Adrenal gland (tissue), 9 donors: ENCODE measurements at regions not wholly inside any gene's neighbourhood (a gene's known extent, or its start where the extent isn't known, plus 50 kb on each side); places are given as distances from the start of the nearest gene placed in this dataset.

ENCODE experiments used
- DNase-seq, 7 donors: peaks; one replicate each; pipeline ENCODE4 v3.0.0-alpha.2; 2019 to 2020
- H3K27ac ChIP-seq, 5 donors: fragments of 200-600 bp; sonication (generic) in 4 of 5; 1 replicate in 3 of 5; 2 replicates in 2 of 5; pipeline versions ENCODE4 v1.5.1 to v1.8.0; 2016 to 2020; ENCODE audit warnings: mild to moderate bottlenecking in 1 of 5
- H3K27me3 ChIP-seq: fragments of 200-600 bp; 2 replicates; pipeline ENCODE4 v1.8.0; 2021
- H3K36me3 ChIP-seq, 2 donors: fragments of 200-600 bp; replicated peaks in 1 of 2; 1 replicate in 1 of 2; 2 replicates in 1 of 2; pipeline versions ENCODE4 v1.5.1 to v1.8.0; 2018 to 2022
- H3K4me1 ChIP-seq, 2 donors: fragments of 200-600 bp; replicated peaks in 1 of 2; 1 replicate in 1 of 2; 2 replicates in 1 of 2; pipeline versions ENCODE4 v1.5.1 to v1.8.0; 2018 to 2021
- H3K4me3 ChIP-seq, 4 donors: fragments of 200-600 bp; sonication (generic) in 3 of 4; one replicate each; pipeline ENCODE4 v1.5.1; 2016 to 2018
- H3K9me3 ChIP-seq, 3 donors: fragments of 200-600 bp; sonication (generic) in 1 of 3; replicated peaks in 1 of 3; 1 replicate in 2 of 3; 2 replicates in 1 of 3; pipeline versions ENCODE4 v1.5.1 to v1.8.0; 2016 to 2021
- POLR2A ChIP-seq, 2 donors: fragments of 450-650 bp; IDR thresholded peaks; one replicate each; pipeline ENCODE4 v1.6.1; 2017; ENCODE audit warnings: antibody characterized with exemption in 2 of 2, mild to moderate bottlenecking in 2 of 2, moderate library complexity in 1 of 2
- WGBS, 4 donors: extraction: QIAGEN DNeasy Blood & Tissue Kit in 2 of 4; methylation state at CpG; one replicate each; pipeline versions ENCODE4 v1.1.5 to v1.1.7; 2013 to 2017; 5-methylcytosine and 5-hydroxymethylcytosine counted together
- intact Hi-C, 2 donors: fragments of 100-400 bp; cut with DNase I; formaldehyde crosslinking; loops; one replicate each; pipeline versions ENCODE4 v1.14.1 to v1.15.0; 2022 to 2023
- TF ChIP-seq, protein P1 (sequence below), 6 experiments: fragments of 450-650 bp in 4 of 6; fragments of 200-600 bp in 2 of 6; sonication (generic) in 1 of 6; IDR thresholded peaks; 1 replicate in 5 of 6; 2 replicates in 1 of 6; pipeline versions ENCODE4 v1.5.1 to v1.8.0; 2016 to 2021; ENCODE audit warnings: antibody characterized with exemption in 6 of 6, mild to moderate bottlenecking in 2 of 6, moderate library complexity in 1 of 6
- donor health status: healthy with polysubstance abuse.
- donor health status: Bipolar disorder and iron deficiency.
- donor health status: DM: yes; HTN: yes; CAD: no.
- donor health status: DM: no; HTN: no; CAD: no.
- donor health status: DM: no; HTN: no; CAD: no.

- H3K27me3 ChIP-seq, result no peaks in the 10 kb centered on the region
- WGBS, 4 donors, result 20 to 48% (median 38%) methylated on average over 2 of the region's 2 CpGs
- H3K9me3 ChIP-seq, result no peaks in the 10 kb centered on the region
- H3K4me3 ChIP-seq, result no peak overlapping the region
- H3K27ac ChIP-seq, result no peak overlapping the region
- TF ChIP-seq POLR2A (IDR thresholded peaks at IDR 0.05), result no peak
- TF ChIP-seq, protein P1, sequence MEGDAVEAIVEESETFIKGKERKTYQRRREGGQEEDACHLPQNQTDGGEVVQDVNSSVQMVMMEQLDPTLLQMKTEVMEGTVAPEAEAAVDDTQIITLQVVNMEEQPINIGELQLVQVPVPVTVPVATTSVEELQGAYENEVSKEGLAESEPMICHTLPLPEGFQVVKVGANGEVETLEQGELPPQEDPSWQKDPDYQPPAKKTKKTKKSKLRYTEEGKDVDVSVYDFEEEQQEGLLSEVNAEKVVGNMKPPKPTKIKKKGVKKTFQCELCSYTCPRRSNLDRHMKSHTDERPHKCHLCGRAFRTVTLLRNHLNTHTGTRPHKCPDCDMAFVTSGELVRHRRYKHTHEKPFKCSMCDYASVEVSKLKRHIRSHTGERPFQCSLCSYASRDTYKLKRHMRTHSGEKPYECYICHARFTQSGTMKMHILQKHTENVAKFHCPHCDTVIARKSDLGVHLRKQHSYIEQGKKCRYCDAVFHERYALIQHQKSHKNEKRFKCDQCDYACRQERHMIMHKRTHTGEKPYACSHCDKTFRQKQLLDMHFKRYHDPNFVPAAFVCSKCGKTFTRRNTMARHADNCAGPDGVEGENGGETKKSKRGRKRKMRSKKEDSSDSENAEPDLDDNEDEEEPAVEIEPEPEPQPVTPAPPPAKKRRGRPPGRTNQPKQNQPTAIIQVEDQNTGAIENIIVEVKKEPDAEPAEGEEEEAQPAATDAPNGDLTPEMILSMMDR (IDR thresholded peaks at IDR 0.05), result no peak
- no peak for DNase-seq
- no peaks in the 10 kb centered on the region for H3K4me1 ChIP-seq
- intact Hi-C loops, result no loop called here
- H3K36me3 ChIP-seq, result no peaks in the 10 kb centered on the region
Observed at GRCh38 chr2:49359721-49360406, 205.5 kb upstream of the FSHR start.

DNA sequence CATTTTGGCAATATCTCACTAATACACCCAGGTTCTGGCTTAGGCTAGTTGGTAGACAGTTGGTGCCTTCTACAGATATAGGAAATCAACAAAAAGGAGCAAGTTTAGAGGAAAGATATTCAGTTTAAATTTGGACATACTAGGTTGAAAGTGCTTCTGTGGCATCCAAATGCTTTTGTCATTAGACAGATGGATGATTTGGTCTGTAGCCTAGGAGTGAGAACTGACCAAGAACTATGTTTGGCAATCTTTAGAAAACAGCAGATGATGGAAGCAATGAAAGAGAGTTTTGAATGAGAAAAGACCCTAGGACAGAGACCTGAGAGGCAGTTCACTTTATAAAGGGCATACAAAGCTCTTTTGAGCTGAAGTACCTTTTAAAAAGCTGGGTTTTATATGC, 201.3 kb upstream of the FSHR start:
- no peak for DNase-seq
- no peak for TF ChIP-seq POLR2A (IDR thresholded peaks at IDR 0.05)
- TF ChIP-seq, protein P1 (IDR thresholded peaks at IDR 0.05), result no peak
- H3K27ac ChIP-seq, result no peak overlapping the region
- no peaks in the 10 kb centered on the region for H3K4me1 ChIP-seq
- no peaks in the 10 kb centered on the region for H3K9me3 ChIP-seq
- no peaks in the 10 kb centered on the region for H3K36me3 ChIP-seq
- H3K27me3 ChIP-seq, result no peaks in the 10 kb centered on the region
- intact Hi-C loops, result no loop called here
- no peak overlapping the region for H3K4me3 ChIP-seq

DNA sequence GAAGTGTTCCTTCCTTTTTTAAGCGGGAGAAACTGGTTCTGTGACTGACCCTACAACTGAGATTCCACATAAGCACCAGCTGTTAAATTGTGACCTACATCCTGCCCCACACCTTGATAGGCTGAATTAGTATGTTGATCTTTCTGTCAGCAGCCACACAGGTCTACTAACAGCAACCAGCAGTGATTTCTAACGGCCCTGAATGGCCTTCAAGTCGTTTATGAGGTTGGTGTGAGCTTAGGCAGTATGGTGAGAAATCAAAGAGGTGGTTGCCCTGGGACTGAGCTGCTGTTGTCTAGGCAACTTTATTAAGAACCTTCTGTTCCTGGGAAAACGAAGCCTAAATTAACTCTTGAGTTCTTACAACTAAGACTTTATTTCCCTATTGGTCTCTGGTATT, 197.2 kb upstream of the FSHR start:
- H3K36me3 ChIP-seq, result no peaks in the 10 kb centered on the region
- no peaks in the 10 kb centered on the region for H3K4me1 ChIP-seq
- H3K27ac ChIP-seq, result no peak overlapping the region
- no peak for DNase-seq
- TF ChIP-seq POLR2A (IDR thresholded peaks at IDR 0.05), result no peak
- TF ChIP-seq, protein P1 (IDR thresholded peaks at IDR 0.05), result no peak
- no peak overlapping the region for H3K4me3 ChIP-seq
- 19 to 32% (median 28%) methylated on average over 4 of the region's 4 CpGs for WGBS, 4 donors
- H3K9me3 ChIP-seq, result no peaks in the 10 kb centered on the region
- no peaks in the 10 kb centered on the region for H3K27me3 ChIP-seq
- intact Hi-C loops, result no loop called here

DNA sequence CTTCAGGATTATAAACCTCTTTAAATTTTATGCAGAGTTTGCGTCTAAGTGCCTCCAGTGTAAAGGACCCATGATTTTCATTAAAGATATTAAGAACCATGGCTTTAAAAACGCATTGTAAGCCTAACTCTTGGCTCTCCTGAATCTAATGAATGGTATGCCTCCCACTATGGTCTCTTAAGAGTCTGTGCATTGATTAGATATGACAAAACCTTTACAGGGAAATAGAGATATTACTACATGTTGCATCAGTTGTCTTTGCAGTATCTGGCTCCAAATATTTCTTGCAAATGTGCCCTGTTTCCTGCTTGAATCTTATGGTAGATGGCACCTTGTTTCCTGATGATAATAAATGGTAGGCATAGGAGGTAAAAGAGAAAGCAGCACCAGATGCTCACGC, 189.3 kb upstream of the FSHR start:
- H3K4me3 ChIP-seq, result no peak overlapping the region
- H3K4me1 ChIP-seq, result no peaks in the 10 kb centered on the region
- no peaks in the 10 kb centered on the region for H3K9me3 ChIP-seq
- TF ChIP-seq, protein P1 (IDR thresholded peaks at IDR 0.05), result no peak
- TF ChIP-seq POLR2A (IDR thresholded peaks at IDR 0.05), result no peak
- no peaks in the 10 kb centered on the region for H3K27me3 ChIP-seq
- no peak overlapping the region for H3K27ac ChIP-seq
- 69 to 78% (median 70%) methylated on average over 3 of the region's 3 CpGs for WGBS, 4 donors
- intact Hi-C loops, result no loop called here
- no peaks in the 10 kb centered on the region for H3K36me3 ChIP-seq
- DNase-seq, result no peak
